ENCODE measurements at regions not wholly inside any gene's neighbourhood (a gene's known extent, or its start where the extent isn't known, plus 50 kb on each side); places are given as distances from the start of the nearest gene placed in this dataset.

- WGBS, 2 donors (ENCODE audit: low coverage in 1 of 2), result 56 to 69% methylated on average over 2 of the region's 2 CpGs
- TF ChIP-seq EP300 (IDR thresholded peaks at IDR 0.05) (no peak), CTCF (IDR thresholded peaks at IDR 0.05) (no peak), POLR2AphosphoS5 (IDR thresholded peaks at IDR 0.05) (no peak), POLR2A (IDR thresholded peaks at IDR 0.05) (no peak)
- Histone ChIP-seq H3K9me3 (no peaks in the 10 kb centered on the region), H3K27ac (no peak overlapping the region), H3K36me3 (no peaks in the 10 kb centered on the region), H3K4me1 (no peaks in the 10 kb centered on the region), H3K27me3 (no peaks in the 10 kb centered on the region), H3K4me3 (no peak overlapping the region)
- no peak for ATAC-seq
Measured at GRCh38 chr7:131878777-131879176, 322.3 kb upstream of the PODXL start.

DNA sequence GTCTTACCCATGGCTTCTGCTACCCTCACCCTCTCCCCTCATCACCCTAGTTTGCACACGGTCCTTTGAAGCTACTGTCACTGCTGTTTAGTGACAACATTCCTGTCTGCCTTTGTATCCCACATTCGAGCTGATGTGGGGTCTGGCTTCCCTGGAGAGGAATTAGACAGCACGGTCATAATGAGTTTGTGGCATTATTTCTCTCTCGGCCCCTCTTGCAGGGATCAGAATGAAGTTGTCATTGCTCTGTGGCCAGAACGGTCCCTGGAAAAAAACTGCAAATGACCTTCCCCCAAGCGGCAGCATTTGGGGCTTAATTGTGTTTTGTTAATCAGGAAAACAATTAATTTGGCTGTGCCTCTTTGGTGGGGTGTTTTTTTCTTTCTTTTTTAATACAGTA is 317.2 kb upstream of the PODXL start:
- ATAC-seq, result no peak
- Histone ChIP-seq H3K4me1 (no peaks in the 10 kb centered on the region), H3K36me3 (no peaks in the 10 kb centered on the region), H3K27me3 (peaks cover 16% of the 10 kb centered on the region), H3K27ac (no peak overlapping the region), H3K9me3 (no peaks in the 10 kb centered on the region), H3K4me3 (no peak overlapping the region)
- WGBS, 2 donors (ENCODE audit: low coverage in 1 of 2), result 53 to 71% methylated on average over 3 to 6 of the region's 6 CpGs
- TF ChIP-seq POLR2A (IDR thresholded peaks at IDR 0.05) (no peak), EP300 (IDR thresholded peaks at IDR 0.05) (no peak), CTCF (IDR thresholded peaks at IDR 0.05) (no peak), POLR2AphosphoS5 (IDR thresholded peaks at IDR 0.05) (no peak)

DNA sequence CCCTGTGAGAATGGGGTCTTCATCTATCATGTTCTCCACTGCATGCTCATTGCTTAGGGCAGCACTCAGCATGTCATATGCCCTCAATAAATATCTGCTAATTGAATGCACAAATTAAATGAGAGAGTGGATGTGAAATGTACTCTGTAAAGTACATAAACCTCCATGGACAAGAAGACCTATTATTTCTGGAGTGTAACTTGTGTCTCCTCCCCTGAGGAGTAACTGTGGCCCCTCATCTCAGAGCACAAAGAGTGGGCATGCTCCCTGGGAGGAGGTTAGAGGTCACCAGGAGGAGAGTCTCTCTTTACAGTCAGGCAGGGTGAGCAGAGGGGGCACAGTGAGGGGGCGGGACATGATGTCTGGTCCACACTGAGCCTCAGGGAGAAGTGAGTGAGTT is 313.6 kb upstream of the PODXL start:
- no peak overlapping the region for H3K4me3 ChIP-seq
- H3K4me1 ChIP-seq, result no peaks in the 10 kb centered on the region
- ATAC-seq, result no peak
- H3K9me3 ChIP-seq, result no peaks in the 10 kb centered on the region
- H3K27ac ChIP-seq, result no peak overlapping the region
- no peaks in the 10 kb centered on the region for H3K36me3 ChIP-seq
- 60% methylated on average over 1 of the region's 1 CpG; no CpG with 5 or more reads in 1 of the 2 donors for WGBS, 2 donors (ENCODE audit: low coverage in 1 of 2)
- H3K27me3 ChIP-seq, result peaks cover 16% of the 10 kb centered on the region
- TF ChIP-seq CTCF (IDR thresholded peaks at IDR 0.05) (no peak), EP300 (IDR thresholded peaks at IDR 0.05) (no peak), POLR2A (IDR thresholded peaks at IDR 0.05) (no peak), POLR2AphosphoS5 (IDR thresholded peaks at IDR 0.05) (no peak)

DNA sequence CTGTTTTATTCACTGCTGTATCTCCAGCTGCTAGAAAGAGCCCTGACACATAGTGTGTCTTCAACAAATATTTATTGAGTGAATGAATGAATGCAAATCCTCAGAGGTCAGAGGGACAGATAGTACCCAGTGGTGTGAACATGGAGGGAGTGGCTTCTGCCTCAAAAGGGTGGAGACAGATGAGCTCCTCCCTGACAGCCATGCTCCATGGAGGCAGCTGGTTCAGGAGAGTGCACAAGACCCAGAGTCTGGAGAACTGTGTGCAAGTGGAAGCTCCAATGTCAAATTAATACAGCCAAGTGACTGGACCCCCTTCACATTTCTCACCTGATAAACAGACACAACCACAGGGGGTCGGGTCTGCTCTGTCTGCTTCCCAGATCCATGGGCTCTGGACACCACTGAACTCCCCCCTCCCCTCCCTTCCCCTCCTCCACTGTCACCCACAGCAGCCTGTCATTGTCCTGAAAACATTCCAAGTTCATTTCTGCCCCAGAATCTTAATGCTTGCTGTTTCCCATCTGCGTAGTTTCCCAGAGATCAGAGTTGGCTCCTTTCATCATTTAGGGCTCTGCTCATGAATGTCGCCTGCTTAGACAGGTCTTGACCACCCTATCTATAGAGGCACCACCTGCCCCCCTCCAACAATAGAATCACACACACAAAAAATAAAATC is 312.9 kb upstream of the PODXL start:
- WGBS, 2 donors (ENCODE audit: low coverage in 1 of 2), result 72 to 87% methylated on average over 2 to 3 of the region's 3 CpGs
- Histone ChIP-seq H3K4me3 (no peak overlapping the region), H3K36me3 (no peaks in the 10 kb centered on the region), H3K4me1 (no peaks in the 10 kb centered on the region), H3K27ac (no peak overlapping the region), H3K9me3 (no peaks in the 10 kb centered on the region), H3K27me3 (peaks cover 16% of the 10 kb centered on the region)
- no peak for ATAC-seq
- TF ChIP-seq POLR2A (IDR thresholded peaks at IDR 0.05) (no peak), CTCF (IDR thresholded peaks at IDR 0.05) (no peak), EP300 (IDR thresholded peaks at IDR 0.05) (no peak), POLR2AphosphoS5 (IDR thresholded peaks at IDR 0.05) (no peak)

- no peak overlapping the region for H3K27ac ChIP-seq
- H3K36me3 ChIP-seq, result no peaks in the 10 kb centered on the region
- H3K27me3 ChIP-seq, result peaks cover 11% of the 10 kb centered on the region
- H3K4me3 ChIP-seq, result no peak overlapping the region
- TF ChIP-seq POLR2A (IDR thresholded peaks at IDR 0.05), result no peak
- TF ChIP-seq CTCF (IDR thresholded peaks at IDR 0.05), result no peak
- TF ChIP-seq POLR2AphosphoS5 (IDR thresholded peaks at IDR 0.05), result no peak
- no peak for TF ChIP-seq EP300 (IDR thresholded peaks at IDR 0.05)
- ATAC-seq, result no peak
- H3K9me3 ChIP-seq, result no peaks in the 10 kb centered on the region
- H3K4me1 ChIP-seq, result peaks cover 0 to 2% (median 0%) of the 10 kb centered on the region in 3 donors
- 74% methylated on average over 4 of the region's 4 CpGs; no CpG with 5 or more reads in 1 of the 2 donors for WGBS, 2 donors (ENCODE audit: low coverage in 1 of 2)
Measured at GRCh38 chr7:131867461-131867860, 311.0 kb upstream of the PODXL start.

All from gastroesophageal sphincter (tissue), 4 donors.